Neuronal stem cell (in vitro differentiated cells): ENCODE measurements at regions not wholly inside any gene's neighbourhood (a gene's known extent, or its start where the extent isn't known, plus 50 kb on each side); places are given as distances from the start of the nearest gene placed in this dataset.

Experiments used
- DNase-seq: peaks from one replicate; pipeline ENCODE4 v3.0.0-alpha.2; 2013; ENCODE audit warnings: low spot score
- H2AFZ ChIP-seq: one replicate; pipeline ENCODE4 v1.6.1; 2013; ENCODE audit warnings: mild to moderate bottlenecking, low read length, inconsistent platforms
- H2AK5ac ChIP-seq: 2 replicates; pipeline ENCODE4 v1.6.1; 2013; ENCODE audit warnings: low read depth, mild to moderate bottlenecking, inconsistent platforms, low read length, moderate library complexity, mixed read lengths
- H2BK120ac ChIP-seq: 2 replicates; pipeline ENCODE4 v1.6.1; 2013; ENCODE audit warnings: low read depth, mild to moderate bottlenecking, inconsistent platforms, low read length, moderate library complexity, mixed read lengths
- H2BK12ac ChIP-seq: one replicate; pipeline ENCODE4 v1.6.1; 2013; ENCODE audit warnings: low read length, inconsistent platforms
- H2BK15ac ChIP-seq: 2 replicates; pipeline ENCODE4 v1.6.1; 2013; ENCODE audit warnings: mild to moderate bottlenecking, low read length, inconsistent platforms, mixed read lengths
- H2BK5ac ChIP-seq: one replicate; pipeline ENCODE4 v1.6.1; 2013; ENCODE audit warnings: inconsistent platforms, mild to moderate bottlenecking, low read length, moderate library complexity
- H3K14ac ChIP-seq: one replicate; pipeline ENCODE4 v1.6.1; 2013; ENCODE audit warnings: low read length, inconsistent platforms
- H3K18ac ChIP-seq: 2 replicates; pipeline ENCODE4 v1.6.1; 2013; ENCODE audit warnings: low read length, inconsistent platforms
- H3K23ac ChIP-seq: 2 replicates; pipeline ENCODE4 v1.6.1; 2013; ENCODE audit warnings: low read depth, mild to moderate bottlenecking, mixed read lengths, low read length, inconsistent platforms; ENCODE audit not compliant: poor library complexity
- H3K27ac ChIP-seq: replicated peaks from 3 replicates; pipeline ENCODE4 v1.5.1; 2013; ENCODE audit warnings: low read length, inconsistent platforms
- H3K27me3 ChIP-seq, 3 experiments: 2 replicates each; pipeline ENCODE4 v1.6.1; 2013; ENCODE audit warnings: low read length in 3 of 3, mild to moderate bottlenecking in 2 of 3, inconsistent platforms in 1 of 3, low read depth in 1 of 3, mixed read lengths in 1 of 3, moderate library complexity in 1 of 3; ENCODE audit not compliant: control insufficient read depth in 3 of 3, insufficient read depth in 3 of 3
- H3K36me3 ChIP-seq, 2 donors: replicated peaks in 1 of 2; 2 replicates each; pipeline ENCODE4 v1.6.1; 2013; ENCODE audit warnings: low read length in 2 of 2; ENCODE audit not compliant: control insufficient read depth in 2 of 2, insufficient read depth in 2 of 2
- H3K4ac ChIP-seq: 2 replicates; pipeline ENCODE4 v1.6.1; 2013; ENCODE audit warnings: inconsistent platforms, mild to moderate bottlenecking, low read length, moderate library complexity
- H3K4me1 ChIP-seq, 2 donors: 1 replicate in 1 of 2; 2 replicates in 1 of 2; pipeline ENCODE4 v1.6.1; 2013; ENCODE audit warnings: low read length in 2 of 2, low read depth in 1 of 2; ENCODE audit not compliant: control insufficient read depth in 2 of 2, insufficient read depth in 1 of 2
- H3K4me2 ChIP-seq: one replicate; pipeline ENCODE4 v1.6.1; 2013; ENCODE audit warnings: mild to moderate bottlenecking, low read length, inconsistent platforms; ENCODE audit not compliant: insufficient read depth, poor library complexity, severe bottlenecking
- H3K4me3 ChIP-seq, 2 donors: 2 replicates each; pipeline ENCODE4 v1.5.1; 2013; ENCODE audit warnings: low read length in 2 of 2, mild to moderate bottlenecking in 2 of 2, inconsistent platforms in 1 of 2, moderate library complexity in 1 of 2
- H3K79me1 ChIP-seq: one replicate; pipeline ENCODE4 v1.6.1; 2013; ENCODE audit warnings: low read depth, mild to moderate bottlenecking, inconsistent platforms, low read length, moderate library complexity
- H3K9ac ChIP-seq: one replicate; pipeline ENCODE4 v1.6.1; 2013; ENCODE audit warnings: mild to moderate bottlenecking, low read depth, low read length, inconsistent platforms; ENCODE audit not compliant: poor library complexity
- H3K9me3 ChIP-seq, 2 donors: replicated peaks in 1 of 2; 2 replicates each; pipeline versions ENCODE3 to v1.6.1; 2013; ENCODE audit warnings: low read length in 2 of 2, mild to moderate bottlenecking in 2 of 2, inconsistent platforms in 1 of 2, low read depth in 1 of 2, mixed read lengths in 1 of 2, moderate library complexity in 1 of 2; ENCODE audit not compliant: control insufficient read depth in 2 of 2, insufficient read depth in 1 of 2
- H4K8ac ChIP-seq: one replicate; pipeline ENCODE4 v1.6.1; 2013; ENCODE audit warnings: low read depth, mild to moderate bottlenecking, inconsistent platforms, low read length, moderate library complexity
- H4K91ac ChIP-seq: one replicate; pipeline ENCODE4 v1.6.1; 2013; ENCODE audit warnings: low read length, low read depth, mild to moderate bottlenecking, inconsistent platforms; ENCODE audit not compliant: poor library complexity
- WGBS, 2 donors: extraction: QIAGEN DNeasy Blood & Tissue Kit; methylation state at CpG; one replicate each; pipeline ENCODE4 v1.1.7; 2013; ENCODE audit warnings: missing lambda C conversion rate in 2 of 2, mixed read lengths in 1 of 2; ENCODE audit not compliant: insufficient read length in 2 of 2, insufficient replicate concordance in 1 of 2; ENCODE audit errors: extremely low coverage in 2 of 2; 5-methylcytosine and 5-hydroxymethylcytosine counted together

GRCh38 chr2:15804246-15804619, 136.1 kb upstream of the MYCN start:
- no peak overlapping the region for H2AK5ac ChIP-seq
- no peaks in the 10 kb centered on the region for H3K9me3 ChIP-seq
- no peak for DNase-seq
- no peak overlapping the region for H3K14ac ChIP-seq
- H4K8ac ChIP-seq = no peak overlapping the region
- no CpG with 5 or more reads among the region's 1 CpG for WGBS, 2 donors
- no peak overlapping the region for H2AFZ ChIP-seq
- H3K4me1 ChIP-seq = peaks cover 0 to 7% of the 10 kb centered on the region in 2 donors
- H4K91ac ChIP-seq = no peak overlapping the region
- H3K4ac ChIP-seq = no peak overlapping the region
- no peak overlapping the region for H3K9ac ChIP-seq
- no peak overlapping the region for H3K18ac ChIP-seq
- no peak overlapping the region for H3K27ac ChIP-seq
- H2BK12ac ChIP-seq = no peak overlapping the region
- H3K23ac ChIP-seq = no peak overlapping the region
- no peak overlapping the region for H2BK5ac ChIP-seq
- H3K36me3 ChIP-seq = no peaks in the 10 kb centered on the region
- H3K27me3 ChIP-seq = no peaks in the 10 kb centered on the region
- no peak overlapping the region for H3K4me2 ChIP-seq
- no peak overlapping the region for H2BK120ac ChIP-seq
- H3K4me3 ChIP-seq = no peak overlapping the region
- no peak overlapping the region for H2BK15ac ChIP-seq
- H3K79me1 ChIP-seq = no peaks in the 10 kb centered on the region

- DNase-seq = no peak
- Histone ChIP-seq H2BK12ac (no peak overlapping the region), H3K79me1 (no peaks in the 10 kb centered on the region), H3K4me3 (no peak overlapping the region), H3K4ac (no peak overlapping the region), H2BK5ac (no peak overlapping the region), H3K27me3 (no peaks in the 10 kb centered on the region), H2BK120ac (no peak overlapping the region), H2AK5ac (no peak overlapping the region), H3K18ac (no peak overlapping the region), H3K14ac (no peak overlapping the region), H2BK15ac (no peak overlapping the region), H3K4me2 (no peak overlapping the region), H4K8ac (no peak overlapping the region), H3K36me3 (no peaks in the 10 kb centered on the region), H3K9me3 (no peaks in the 10 kb centered on the region), H3K9ac (no peak overlapping the region), H2AFZ (no peak overlapping the region), H3K4me1 (peaks cover 0 to 11% of the 10 kb centered on the region in 2 donors), H3K23ac (no peak overlapping the region), H3K27ac (no peak overlapping the region), H4K91ac (no peak overlapping the region)
- WGBS, 2 donors = no CpG with 5 or more reads among the region's 2 CpGs
These were observed 135.7 kb upstream of the MYCN start for GRCh38 chr2:15804691-15805090.

DNA sequence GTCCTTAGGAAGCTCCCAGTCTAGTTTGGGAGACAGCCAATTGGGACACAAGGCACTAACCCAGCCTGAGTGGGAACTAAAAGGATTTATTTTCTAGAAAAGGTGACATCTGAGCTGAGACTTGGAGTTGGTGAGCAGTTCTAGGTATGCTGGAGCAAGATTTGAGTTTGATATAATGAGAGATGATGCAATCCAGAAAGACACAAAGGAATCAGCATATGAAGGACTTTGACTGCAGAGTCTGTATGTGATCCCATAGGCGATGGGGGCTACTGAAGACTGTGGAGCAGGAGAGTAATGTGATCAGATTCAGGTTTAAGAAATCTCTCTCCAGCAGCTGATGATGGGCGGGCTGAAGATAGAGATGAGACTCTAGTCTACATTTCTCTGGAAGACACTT, 135.1 kb upstream of the MYCN start:
- no peak overlapping the region for H2BK15ac ChIP-seq
- H2BK12ac ChIP-seq = no peak overlapping the region
- no peak overlapping the region for H3K27ac ChIP-seq
- no peak overlapping the region for H4K8ac ChIP-seq
- no peak for DNase-seq
- no peak overlapping the region for H3K14ac ChIP-seq
- H3K79me1 ChIP-seq = no peaks in the 10 kb centered on the region
- H3K4me1 ChIP-seq = peaks cover 0 to 16% of the 10 kb centered on the region in 2 donors
- H2BK5ac ChIP-seq = no peak overlapping the region
- no peak overlapping the region for H2AFZ ChIP-seq
- H3K9me3 ChIP-seq = no peaks in the 10 kb centered on the region
- H3K18ac ChIP-seq = no peak overlapping the region
- H4K91ac ChIP-seq = no peak overlapping the region
- H3K23ac ChIP-seq = no peak overlapping the region
- H3K36me3 ChIP-seq = no peaks in the 10 kb centered on the region
- H3K4ac ChIP-seq = no peak overlapping the region
- no peaks in the 10 kb centered on the region for H3K27me3 ChIP-seq
- no peak overlapping the region for H3K9ac ChIP-seq
- no peak overlapping the region for H2AK5ac ChIP-seq
- no peak overlapping the region for H3K4me3 ChIP-seq
- H2BK120ac ChIP-seq = no peak overlapping the region
- no CpG with 5 or more reads among the region's 2 CpGs for WGBS, 2 donors
- H3K4me2 ChIP-seq = no peak overlapping the region

GRCh38 chr2:15805772-15806171, 134.6 kb upstream of the MYCN start:
- Histone ChIP-seq H3K4me2 (no peak overlapping the region), H4K91ac (no peak overlapping the region), H3K18ac (no peak overlapping the region), H3K23ac (no peak overlapping the region), H3K4me1 (peaks cover 0 to 19% of the 10 kb centered on the region in 2 donors), H2BK12ac (no peak overlapping the region), H2AK5ac (no peak overlapping the region), H3K4me3 (no peak overlapping the region), H3K14ac (no peak overlapping the region), H2AFZ (no peak overlapping the region), H3K27me3 (no peaks in the 10 kb centered on the region), H3K27ac (no peak overlapping the region), H3K36me3 (no peaks in the 10 kb centered on the region), H2BK5ac (no peak overlapping the region), H3K9me3 (no peaks in the 10 kb centered on the region), H2BK15ac (no peak overlapping the region), H3K9ac (no peak overlapping the region), H3K79me1 (no peaks in the 10 kb centered on the region), H2BK120ac (no peak overlapping the region), H4K8ac (no peak overlapping the region), H3K4ac (no peak overlapping the region)
- DNase-seq = no peak
- WGBS, 2 donors = no CpG with 5 or more reads among the region's 4 CpGs
